Panc1 (cell line): ENCODE measurements at regions not wholly inside any gene's neighbourhood (a gene's known extent, or its start where the extent isn't known, plus 50 kb on each side); places are given as distances from the start of the nearest gene placed in this dataset.
"Not testable (repeated sequence)": the region's sequence is repeated elsewhere in the genome, so short reads cannot be mapped to it uniquely, and the experiment has no call there.

ENCODE experiments used
- ATAC-seq: fragments of 200-7000 bp; cut with Tn5 transposase; 2 replicates; pipeline ENCODE4 v1.9.1; 2020; ENCODE audit warnings: mild to moderate bottlenecking, moderate library complexity
- BruUV-seq: library from RNA; stranded (reverse); fragments of 400-500 nt; replicated peaks from 2 replicates; lab custom pipeline; 2021; lab: Mats Ljungman, UMichigan
- CTCF ChIA-PET: fragments of 300-600 bp; sonication (Branson Sonifier 250); formaldehyde crosslinking; loops from one replicate; lab custom pipeline; 2022; ENCODE audit warnings: antibody characterized with exemption; lab: Charles Lee
- POLR2A ChIA-PET: fragments of 300-600 bp; sonication (Branson Sonifier 250); formaldehyde crosslinking; loops from one replicate; lab custom pipeline; 2022; ENCODE audit warnings: antibody characterized with exemption; lab: Charles Lee
- DNase-seq: peaks from one replicate; pipeline ENCODE4 v3.0.0-alpha.2; 2010; ENCODE audit warnings: low read depth, low spot score
- H3K27ac ChIP-seq: 2 replicates; pipeline ENCODE4 v1.5.1; 2011; ENCODE audit warnings: mild to moderate bottlenecking, low read length, inconsistent platforms
- H3K27me3 ChIP-seq: fragments of 200-500 bp; sonication (Bioruptor generic); 2 replicates; pipeline ENCODE4 v1.6.0; 2014; ENCODE audit warnings: low read length, inconsistent platforms; ENCODE audit not compliant: control insufficient read depth, insufficient read depth
- H3K36me3 ChIP-seq: fragments of 200-500 bp; sonication (Bioruptor generic); 2 replicates; pipeline ENCODE4 v1.5.1; 2014; ENCODE audit warnings: inconsistent platforms, mild to moderate bottlenecking, low read length, moderate library complexity; ENCODE audit not compliant: control insufficient read depth, insufficient read depth
- H3K4me1 ChIP-seq: 2 replicates; pipeline ENCODE4 v1.5.1; 2011; ENCODE audit warnings: inconsistent platforms, mild to moderate bottlenecking, low read length, moderate library complexity; ENCODE audit not compliant: control insufficient read depth, insufficient read depth
- H3K4me3 ChIP-seq, 2 experiments: 2 replicates each; pipeline ENCODE4 v1.5.1; 2011 to 2012; ENCODE audit warnings: low read depth in 2 of 2, low read length in 2 of 2, mild to moderate bottlenecking in 2 of 2, inconsistent platforms in 1 of 2, moderate library complexity in 1 of 2
- H3K9me3 ChIP-seq: fragments of 200-500 bp; sonication (Bioruptor generic); 2 replicates; pipeline ENCODE4 v1.5.1; 2014; ENCODE audit warnings: low read depth, mild to moderate bottlenecking, inconsistent platforms, low read length, moderate library complexity; ENCODE audit not compliant: control insufficient read depth, insufficient read depth
- POLR2AphosphoS5 ChIP-seq: IDR thresholded peaks from 2 replicates; pipeline ENCODE4 v1.6.1; 2012; ENCODE audit warnings: mild to moderate bottlenecking, low read depth, low read length, moderate library complexity
- REST ChIP-seq, 2 experiments: IDR thresholded peaks; 2 replicates each; pipeline ENCODE4 v1.6.1; 2011 to 2012; ENCODE audit warnings: low read depth in 2 of 2, control low read depth in 1 of 2, low read length in 1 of 2, mild to moderate bottlenecking in 1 of 2, moderate library complexity in 1 of 2; ENCODE audit not compliant: insufficient read depth in 1 of 2
- SIN3A ChIP-seq: IDR thresholded peaks from 2 replicates; pipeline ENCODE4 v1.6.1; 2012; ENCODE audit warnings: low read depth, mild to moderate bottlenecking, low read length, moderate library complexity, borderline replicate concordance; ENCODE audit not compliant: insufficient read depth
- TCF7L2 ChIP-seq: IDR thresholded peaks from 2 replicates; pipeline ENCODE4 v1.6.1; 2011; ENCODE audit warnings: mild to moderate bottlenecking, low read depth, low read length, inconsistent platforms
- in situ Hi-C: cut with HindIII; loops from 2 replicates; pipeline ENCODE4 v1.10.0; 2016; ENCODE audit warnings: low sequenced_read_pairs, low pct_unique_long_range_greater_than_20kb
- intact Hi-C: fragments of 100-400 bp; cut with micrococcal nuclease; formaldehyde crosslinking; loops from one replicate; pipeline ENCODE4 v1.10.0; 2022; ENCODE audit not compliant: unreplicated experiment
- TF ChIP-seq, protein P1 (sequence below): fragments of 450-650 bp; IDR thresholded peaks from 2 replicates; pipeline ENCODE4 v1.5.1; 2017; ENCODE audit warnings: mild to moderate bottlenecking

- TF ChIP-seq SIN3A (no peak), TCF7L2 (no peak), POLR2AphosphoS5 (no peak), REST (IDR thresholded peaks at IDR 0.05; ENCODE audit: insufficient read depth in 1 of 2, low read depth in 2 of 2, low read length in 1 of 2) (no peak)
- TF ChIP-seq, protein P1, sequence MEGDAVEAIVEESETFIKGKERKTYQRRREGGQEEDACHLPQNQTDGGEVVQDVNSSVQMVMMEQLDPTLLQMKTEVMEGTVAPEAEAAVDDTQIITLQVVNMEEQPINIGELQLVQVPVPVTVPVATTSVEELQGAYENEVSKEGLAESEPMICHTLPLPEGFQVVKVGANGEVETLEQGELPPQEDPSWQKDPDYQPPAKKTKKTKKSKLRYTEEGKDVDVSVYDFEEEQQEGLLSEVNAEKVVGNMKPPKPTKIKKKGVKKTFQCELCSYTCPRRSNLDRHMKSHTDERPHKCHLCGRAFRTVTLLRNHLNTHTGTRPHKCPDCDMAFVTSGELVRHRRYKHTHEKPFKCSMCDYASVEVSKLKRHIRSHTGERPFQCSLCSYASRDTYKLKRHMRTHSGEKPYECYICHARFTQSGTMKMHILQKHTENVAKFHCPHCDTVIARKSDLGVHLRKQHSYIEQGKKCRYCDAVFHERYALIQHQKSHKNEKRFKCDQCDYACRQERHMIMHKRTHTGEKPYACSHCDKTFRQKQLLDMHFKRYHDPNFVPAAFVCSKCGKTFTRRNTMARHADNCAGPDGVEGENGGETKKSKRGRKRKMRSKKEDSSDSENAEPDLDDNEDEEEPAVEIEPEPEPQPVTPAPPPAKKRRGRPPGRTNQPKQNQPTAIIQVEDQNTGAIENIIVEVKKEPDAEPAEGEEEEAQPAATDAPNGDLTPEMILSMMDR: no peak
These were observed 433.3 kb upstream of the ID2 start for GRCh38 chr2:8248623-8248957.

GRCh38 chr2:8249141-8249540 lies 432.7 kb upstream of the ID2 start:
- H3K9me3 ChIP-seq: no peaks in the 10 kb centered on the region
- H3K27me3 ChIP-seq: no peaks in the 10 kb centered on the region; the same call in 1 of the 2 replicates
- no peaks in the 10 kb centered on the region for H3K4me1 ChIP-seq
- ChIA-PET POLR2A (no interaction called here), CTCF (no interaction called here)
- no peak for ATAC-seq
- no peak for DNase-seq
- H3K4me3 ChIP-seq: no peak overlapping the region
- no peak for TF ChIP-seq SIN3A
- intact Hi-C loops: no loop called here
- in situ Hi-C loops: no loop called here
- no TSS peak for BruUV-seq
- no peaks in the 10 kb centered on the region for H3K36me3 ChIP-seq
- H3K27ac ChIP-seq: no peak overlapping the region

More at GRCh38 chr2:8248623-8248957, 433.3 kb upstream of the ID2 start:
- ATAC-seq (no peak), DNase-seq (no peak)
- Histone ChIP-seq H3K4me1 (no peaks in the 10 kb centered on the region), H3K4me3 (no peak overlapping the region), H3K27ac (no peak overlapping the region), H3K36me3 (no peaks in the 10 kb centered on the region), H3K9me3 (no peaks in the 10 kb centered on the region), H3K27me3 (no peaks in the 10 kb centered on the region; the same call in 1 of the 2 replicates)
- intact Hi-C loops: no loop called here
- in situ Hi-C loops: no loop called here
- ChIA-PET POLR2A (no interaction called here), CTCF (no interaction called here)
- BruUV-seq: no TSS peak

GRCh38 chr2:8249769-8250168 lies 432.1 kb upstream of the ID2 start:
- ChIA-PET POLR2A (no interaction called here), CTCF (no interaction called here)
- no peaks in the 10 kb centered on the region; the same call in 1 of the 2 replicates for H3K27me3 ChIP-seq
- in situ Hi-C loops: no loop called here
- no peak overlapping the region for H3K4me3 ChIP-seq
- DNase-seq: no peak
- BruUV-seq: no TSS peak
- no peak for ATAC-seq
- intact Hi-C loops: no loop called here
- H3K27ac ChIP-seq: no peak overlapping the region
- no peak for TF ChIP-seq REST (IDR thresholded peaks at IDR 0.05; ENCODE audit: insufficient read depth in 1 of 2, low read depth in 2 of 2, low read length in 1 of 2)
- TF ChIP-seq, protein P1: no peak
- TF ChIP-seq TCF7L2: no peak
- TF ChIP-seq SIN3A: no peak
- TF ChIP-seq POLR2AphosphoS5: no peak
- H3K36me3 ChIP-seq: no peaks in the 10 kb centered on the region
- H3K9me3 ChIP-seq: no peaks in the 10 kb centered on the region
- H3K4me1 ChIP-seq: no peaks in the 10 kb centered on the region

GRCh38 chr2:8250290-8250689 lies 431.6 kb upstream of the ID2 start:
- H3K36me3 ChIP-seq, DNase-seq, intact Hi-C loops, POLR2A ChIA-PET, in situ Hi-C loops, H3K27ac ChIP-seq, H3K9me3 ChIP-seq, H3K27me3 ChIP-seq, ATAC-seq, CTCF ChIA-PET, BruUV-seq, H3K4me3 ChIP-seq, H3K4me1 ChIP-seq: not testable (repeated sequence)
